GM23248 (cell line): ENCODE measurements at regions not wholly inside any gene's neighbourhood (a gene's known extent, or its start where the extent isn't known, plus 50 kb on each side); places are given as distances from the start of the nearest gene placed in this dataset.
A peak's percentile ranks its signal among the peaks of the same experiment; 100 is the strongest.

Experiments
- DNase-seq: peaks from one replicate; pipeline ENCODE4 v3.0.0-alpha.2; 2015
- H2AFZ ChIP-seq: fragments of 200-600 bp; sonication (generic); 2 replicates; pipeline ENCODE4 v1.6.1; 2016; ENCODE audit warnings: antibody characterized with exemption
- H3F3A ChIP-seq: fragments of 200-600 bp; sonication (generic); 2 replicates; pipeline ENCODE4 v1.6.1; 2016; ENCODE audit warnings: mild to moderate bottlenecking, antibody characterized with exemption, mixed run types; ENCODE audit not compliant: insufficient read depth
- H3K27ac ChIP-seq: fragments of 200-600 bp; sonication (generic); 2 replicates; pipeline ENCODE4 v1.5.1; 2016; ENCODE audit warnings: mild to moderate bottlenecking
- H3K27me3 ChIP-seq: fragments of 200-600 bp; sonication (generic); replicated peaks from 2 replicates; pipeline ENCODE4 v1.6.1; 2016; ENCODE audit warnings: mild to moderate bottlenecking; ENCODE audit not compliant: insufficient read depth
- H3K36me3 ChIP-seq: fragments of 200-600 bp; sonication (generic); 2 replicates; pipeline ENCODE4 v1.6.1; 2016; ENCODE audit warnings: low read depth, mild to moderate bottlenecking
- H3K4me1 ChIP-seq: fragments of 200-600 bp; sonication (generic); 2 replicates; pipeline ENCODE4 v1.6.1; 2016; ENCODE audit warnings: mild to moderate bottlenecking; ENCODE audit not compliant: insufficient read depth
- H3K4me2 ChIP-seq: fragments of 200-600 bp; sonication (generic); one replicate; pipeline ENCODE4 v1.6.1; 2016; ENCODE audit warnings: mild to moderate bottlenecking; ENCODE audit not compliant: unreplicated experiment
- H3K4me3 ChIP-seq: fragments of 200-600 bp; sonication (generic); 2 replicates; pipeline ENCODE4 v1.5.1; 2016; ENCODE audit warnings: mild to moderate bottlenecking
- H3K79me2 ChIP-seq: fragments of 200-600 bp; sonication (generic); 2 replicates; pipeline ENCODE4 v1.6.1; 2016; ENCODE audit warnings: mild to moderate bottlenecking; ENCODE audit not compliant: insufficient read depth
- H3K9ac ChIP-seq: fragments of 200-600 bp; sonication (generic); 2 replicates; pipeline ENCODE4 v1.6.1; 2016; ENCODE audit warnings: mild to moderate bottlenecking
- H3K9me2 ChIP-seq: fragments of 200-600 bp; sonication (generic); 2 replicates; pipeline ENCODE4 v1.6.1; 2016; ENCODE audit warnings: mixed run types, mild to moderate bottlenecking, moderate library complexity; ENCODE audit not compliant: insufficient read depth
- H3K9me3 ChIP-seq: fragments of 200-600 bp; sonication (generic); one replicate; pipeline ENCODE4 v1.6.1; 2017; ENCODE audit warnings: low read depth
- H4K20me1 ChIP-seq: fragments of 200-600 bp; sonication (generic); 2 replicates; pipeline ENCODE4 v1.6.0; 2016; ENCODE audit not compliant: insufficient read depth
- EZH2 ChIP-seq: fragments of 200-600 bp; sonication (generic); IDR thresholded peaks from 2 replicates; pipeline ENCODE4 v1.6.1; 2018; ENCODE audit warnings: antibody characterized with exemption, mild to moderate bottlenecking; ENCODE audit not compliant: insufficient read depth, poor library complexity, severe bottlenecking
- EZH2phosphoT487 ChIP-seq: fragments of 200-600 bp; sonication (generic); IDR thresholded peaks from 2 replicates; pipeline ENCODE4 v1.6.1; 2018; ENCODE audit warnings: antibody characterized with exemption, moderate library complexity, mild to moderate bottlenecking, low read depth; ENCODE audit not compliant: insufficient read depth
- WGBS, 2 experiments: methylation state at CpG; one replicate each; pipeline ENCODE4 v1.1.6; 2015 to 2017; ENCODE audit warnings: low lambda C conversion rate in 2 of 2, low coverage in 1 of 2; ENCODE audit errors: missing lambda C conversion rate in 2 of 2; 5-methylcytosine and 5-hydroxymethylcytosine counted together
- in situ Hi-C: fragments of 300-500 bp; cut with MboI; formaldehyde crosslinking; loops from 2 replicates; pipeline ENCODE4 v1.15.0; 2020

DNA sequence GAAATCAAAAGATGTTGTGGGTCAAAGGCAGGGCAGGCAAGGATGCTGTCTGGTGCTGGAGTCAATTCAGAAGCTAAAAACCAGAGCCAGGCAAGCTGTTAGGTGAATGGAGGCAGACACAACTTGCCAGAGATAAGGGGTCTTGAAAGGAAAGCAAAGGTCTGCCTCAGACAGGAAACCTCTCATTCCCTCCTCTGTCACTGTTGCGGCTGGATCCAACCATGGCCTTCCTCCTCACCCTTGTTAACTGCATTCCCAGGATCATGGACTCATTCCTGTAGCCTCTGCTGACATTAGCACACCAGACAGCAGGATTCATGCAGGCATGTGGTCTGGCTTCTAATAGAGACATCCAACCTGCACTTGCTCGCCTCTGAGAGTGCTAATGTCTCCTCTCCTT is 186.7 kb upstream of the HS3ST3A1 start:
- Histone ChIP-seq H3K4me3 (no peak overlapping the region), H3K27me3 (no peaks in the 10 kb centered on the region), H3K9me2 (no peaks in the 10 kb centered on the region), H3K79me2 (no peaks in the 10 kb centered on the region), H2AFZ (no peak overlapping the region), H3K9ac (no peak overlapping the region), H4K20me1 (no peaks in the 10 kb centered on the region), H3K4me2 (no peak overlapping the region), H3K9me3 (no peaks in the 10 kb centered on the region), H3F3A (peaks cover 4% of the 10 kb centered on the region), H3K4me1 (peaks cover 13% of the 10 kb centered on the region; the same call in 1 of the 2 replicates), H3K27ac (no peak overlapping the region), H3K36me3 (no peaks in the 10 kb centered on the region)
- in situ Hi-C loops = no loop called here
- no peak for DNase-seq
- TF ChIP-seq EZH2 = no peak
- no peak for TF ChIP-seq EZH2phosphoT487
- WGBS, 2 experiments = 100% methylated on average over 2 of the region's 2 CpGs

DNA sequence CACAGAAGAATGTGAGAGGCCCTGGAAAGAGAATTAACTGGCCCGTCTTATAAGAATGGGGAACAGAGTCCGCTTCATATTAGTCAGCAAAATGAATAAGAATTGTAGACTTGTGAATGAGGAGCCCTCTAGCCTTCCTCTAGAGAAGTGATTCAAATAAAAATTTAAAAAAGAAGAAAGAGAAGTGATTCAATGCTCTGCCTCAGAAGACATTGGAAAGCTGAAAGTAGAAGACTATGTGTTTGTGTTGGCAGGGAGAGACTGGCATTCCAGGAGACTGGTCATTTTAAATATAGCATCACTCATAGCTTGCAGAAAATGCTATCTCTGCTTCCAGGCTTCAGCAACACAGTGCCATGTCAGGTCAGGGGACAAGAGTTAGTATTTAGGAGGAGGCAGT is 190.6 kb upstream of the HS3ST3A1 start:
- H3K79me2 ChIP-seq = no peaks in the 10 kb centered on the region
- H4K20me1 ChIP-seq = no peaks in the 10 kb centered on the region
- peaks cover 11% of the 10 kb centered on the region; the same call in 1 of the 2 replicates for H3K4me1 ChIP-seq
- 86 to 89% methylated on average over 2 of the region's 2 CpGs for WGBS, 2 experiments
- no peak overlapping the region for H2AFZ ChIP-seq
- in situ Hi-C loops = no loop called here
- H3K4me2 ChIP-seq = peak overlapping the region; percentile 0
- no peak overlapping the region for H3K9ac ChIP-seq
- DNase-seq = peak; percentile 82
- no peak overlapping the region for H3K4me3 ChIP-seq
- H3K27ac ChIP-seq = peak overlapping the region; percentile 20
- H3K27me3 ChIP-seq = no peaks in the 10 kb centered on the region
- no peaks in the 10 kb centered on the region for H3K36me3 ChIP-seq
- no peaks in the 10 kb centered on the region for H3K9me2 ChIP-seq
- no peaks in the 10 kb centered on the region for H3K9me3 ChIP-seq
- peaks cover 4% of the 10 kb centered on the region for H3F3A ChIP-seq
- TF ChIP-seq EZH2 = no peak
- no peak for TF ChIP-seq EZH2phosphoT487

DNA sequence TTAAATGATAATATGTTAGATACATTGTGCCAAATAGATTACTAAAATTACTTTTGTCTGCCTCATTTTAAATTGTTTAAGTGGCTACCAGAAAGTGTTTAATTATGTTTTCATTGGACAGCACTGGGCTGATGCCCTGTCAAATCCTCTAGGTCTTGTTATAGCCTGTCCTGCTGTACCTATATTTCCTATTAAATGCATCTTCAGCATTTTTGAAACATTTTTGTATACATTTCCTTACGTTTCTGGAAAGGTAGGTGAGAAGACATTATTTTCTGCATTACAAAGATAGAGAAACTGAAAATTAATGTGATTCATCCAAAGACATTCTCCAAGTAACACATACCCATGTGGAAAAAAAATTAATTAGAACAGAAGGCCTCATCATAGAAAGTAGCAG is 192.2 kb upstream of the HS3ST3A1 start:
- H3K36me3 ChIP-seq = no peaks in the 10 kb centered on the region
- H3K9me3 ChIP-seq = no peaks in the 10 kb centered on the region
- no peak for TF ChIP-seq EZH2
- TF ChIP-seq EZH2phosphoT487 = no peak
- no peaks in the 10 kb centered on the region for H4K20me1 ChIP-seq
- H3K4me3 ChIP-seq = no peak overlapping the region
- peaks cover 4% of the 10 kb centered on the region for H3F3A ChIP-seq
- 81 to 94% methylated on average over 1 of the region's 1 CpG for WGBS, 2 experiments
- DNase-seq = no peak
- no peaks in the 10 kb centered on the region for H3K9me2 ChIP-seq
- H3K9ac ChIP-seq = no peak overlapping the region
- H3K4me1 ChIP-seq = peaks cover 11% of the 10 kb centered on the region; the same call in 1 of the 2 replicates
- H3K27ac ChIP-seq = no peak overlapping the region
- in situ Hi-C loops = no loop called here
- no peak overlapping the region for H2AFZ ChIP-seq
- no peak overlapping the region for H3K4me2 ChIP-seq
- no peaks in the 10 kb centered on the region for H3K27me3 ChIP-seq
- H3K79me2 ChIP-seq = no peaks in the 10 kb centered on the region

DNA sequence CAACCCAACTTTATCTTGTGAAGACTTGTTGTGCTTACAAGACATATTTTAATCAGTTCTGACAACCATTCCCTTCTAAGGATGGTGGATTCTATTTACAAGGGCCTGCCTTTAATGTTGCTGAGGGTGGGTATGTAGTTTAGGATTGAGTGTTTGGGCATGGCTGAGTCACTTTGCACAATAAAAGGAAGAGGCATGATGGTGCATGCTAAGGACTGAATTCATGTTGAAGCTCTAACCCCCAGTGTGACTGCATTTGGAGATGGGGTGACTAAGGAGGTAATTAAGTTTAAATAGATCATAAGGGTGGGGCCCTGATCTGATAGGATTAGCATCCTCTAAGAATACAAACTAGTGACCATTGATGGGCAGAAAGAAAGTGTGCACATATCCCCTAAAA is 196.1 kb upstream of the HS3ST3A1 start:
- Histone ChIP-seq H3K9me2 (no peaks in the 10 kb centered on the region), H3K9ac (no peak overlapping the region), H3K36me3 (no peaks in the 10 kb centered on the region), H3K4me3 (no peak overlapping the region), H3K4me2 (no peak overlapping the region), H3K4me1 (no peaks in the 10 kb centered on the region), H3K9me3 (no peaks in the 10 kb centered on the region), H3K27ac (no peak overlapping the region), H4K20me1 (no peaks in the 10 kb centered on the region), H3K79me2 (no peaks in the 10 kb centered on the region), H2AFZ (no peak overlapping the region), H3F3A (no peaks in the 10 kb centered on the region), H3K27me3 (no peaks in the 10 kb centered on the region)
- no peak for DNase-seq
- in situ Hi-C loops = no loop called here
- TF ChIP-seq EZH2 (no peak), EZH2phosphoT487 (no peak)

DNA sequence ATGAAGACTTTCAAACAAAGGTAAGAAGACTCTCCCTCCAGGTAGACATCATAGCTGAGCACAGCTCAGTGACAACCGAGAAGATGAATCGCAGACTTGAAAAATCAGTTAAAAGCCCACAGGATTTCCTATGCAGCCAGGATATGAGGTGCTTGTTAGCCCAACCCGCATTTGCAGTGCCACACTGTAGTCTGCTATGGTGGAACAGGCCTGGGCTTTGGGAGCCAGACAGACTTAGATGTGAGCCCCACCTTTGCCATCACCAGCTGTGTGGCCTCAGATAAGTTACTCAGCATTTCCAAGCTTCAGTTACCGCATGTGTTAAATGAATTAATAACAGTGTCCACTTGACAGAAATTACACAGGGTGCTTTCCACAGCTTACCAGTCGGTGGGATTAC is 204.4 kb upstream of the HS3ST3A1 start:
- in situ Hi-C loops = no loop called here
- H2AFZ ChIP-seq = no peak overlapping the region
- H3K36me3 ChIP-seq = no peaks in the 10 kb centered on the region
- no peak overlapping the region for H3K4me2 ChIP-seq
- no peaks in the 10 kb centered on the region for H3K27me3 ChIP-seq
- no peaks in the 10 kb centered on the region for H3F3A ChIP-seq
- no peaks in the 10 kb centered on the region for H4K20me1 ChIP-seq
- no peaks in the 10 kb centered on the region for H3K9me3 ChIP-seq
- DNase-seq = no peak
- no peaks in the 10 kb centered on the region for H3K79me2 ChIP-seq
- no peaks in the 10 kb centered on the region for H3K4me1 ChIP-seq
- no peak for TF ChIP-seq EZH2
- TF ChIP-seq EZH2phosphoT487 = no peak
- 55 to 61% methylated on average over 5 of the region's 5 CpGs for WGBS, 2 experiments
- no peaks in the 10 kb centered on the region for H3K9me2 ChIP-seq
- H3K9ac ChIP-seq = no peak overlapping the region
- H3K4me3 ChIP-seq = no peak overlapping the region
- no peak overlapping the region for H3K27ac ChIP-seq
